ENCODE measurements at regions not wholly inside any gene's neighbourhood (a gene's known extent, or its start where the extent isn't known, plus 50 kb on each side); places are given as distances from the start of the nearest gene placed in this dataset.

DNA sequence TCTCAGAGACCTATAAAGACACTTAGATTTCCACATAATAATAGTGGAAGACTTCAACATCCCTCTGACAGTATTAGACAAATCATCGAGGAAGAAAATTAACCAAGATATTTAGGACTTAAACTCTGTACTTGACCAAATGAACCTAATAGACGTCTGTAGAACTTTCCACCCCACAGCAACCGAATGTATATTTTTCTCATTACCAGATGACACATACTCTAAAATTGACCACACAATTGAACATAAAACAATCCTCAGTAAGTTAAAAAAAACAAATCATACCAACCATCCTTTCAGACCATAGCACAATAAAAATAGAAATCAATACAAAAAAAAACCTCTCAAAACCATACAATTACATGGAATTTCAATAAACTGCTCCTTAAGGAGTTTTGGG, 201.0 kb downstream of the POSTN start:
- H3K36me3 ChIP-seq (replicated peaks in 1 of 2), result no peaks in the 10 kb centered on the region
- H3K27me3 ChIP-seq, result no peaks in the 10 kb centered on the region
- H3K4me3 ChIP-seq, result no peak overlapping the region
- TF ChIP-seq POLR2A (IDR thresholded peaks at IDR 0.05), result no peak
- TF ChIP-seq, protein P1, sequence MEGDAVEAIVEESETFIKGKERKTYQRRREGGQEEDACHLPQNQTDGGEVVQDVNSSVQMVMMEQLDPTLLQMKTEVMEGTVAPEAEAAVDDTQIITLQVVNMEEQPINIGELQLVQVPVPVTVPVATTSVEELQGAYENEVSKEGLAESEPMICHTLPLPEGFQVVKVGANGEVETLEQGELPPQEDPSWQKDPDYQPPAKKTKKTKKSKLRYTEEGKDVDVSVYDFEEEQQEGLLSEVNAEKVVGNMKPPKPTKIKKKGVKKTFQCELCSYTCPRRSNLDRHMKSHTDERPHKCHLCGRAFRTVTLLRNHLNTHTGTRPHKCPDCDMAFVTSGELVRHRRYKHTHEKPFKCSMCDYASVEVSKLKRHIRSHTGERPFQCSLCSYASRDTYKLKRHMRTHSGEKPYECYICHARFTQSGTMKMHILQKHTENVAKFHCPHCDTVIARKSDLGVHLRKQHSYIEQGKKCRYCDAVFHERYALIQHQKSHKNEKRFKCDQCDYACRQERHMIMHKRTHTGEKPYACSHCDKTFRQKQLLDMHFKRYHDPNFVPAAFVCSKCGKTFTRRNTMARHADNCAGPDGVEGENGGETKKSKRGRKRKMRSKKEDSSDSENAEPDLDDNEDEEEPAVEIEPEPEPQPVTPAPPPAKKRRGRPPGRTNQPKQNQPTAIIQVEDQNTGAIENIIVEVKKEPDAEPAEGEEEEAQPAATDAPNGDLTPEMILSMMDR (IDR thresholded peaks at IDR 0.05), result no peak
- DNase-seq, result no peak
- H3K27ac ChIP-seq, result no peak overlapping the region
- H3K9me3 ChIP-seq (replicated peaks in 1 of 3), result no peaks in the 10 kb centered on the region
- intact Hi-C loops (cut with DNase I), result no loop called here
- H3K4me1 ChIP-seq (replicated peaks in 1 of 2), result no peaks in the 10 kb centered on the region
- WGBS, 4 donors, result 61 to 76% (median 70%) methylated on average over 3 of the region's 3 CpGs

DNA sequence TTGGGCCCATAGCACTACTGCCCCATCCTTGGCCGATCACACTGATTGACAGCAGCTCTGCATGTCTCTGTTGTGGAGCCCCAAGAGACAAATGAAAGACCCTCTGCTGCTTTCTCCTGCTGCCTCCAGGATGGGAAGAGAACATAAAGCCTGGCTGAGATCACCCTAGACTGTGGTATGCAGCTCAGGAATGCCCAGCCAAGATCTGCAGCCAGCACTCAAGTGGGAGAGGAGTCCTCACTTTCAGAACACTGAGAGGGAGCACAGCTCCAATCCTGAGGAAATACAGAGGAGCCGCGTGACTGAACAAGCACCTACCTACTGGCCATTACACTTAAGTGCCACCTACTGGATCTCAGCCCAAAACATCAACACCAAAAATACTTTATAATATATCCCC, 203.0 kb downstream of the POSTN start:
- Histone ChIP-seq H3K4me3 (no peak overlapping the region), H3K4me1 (replicated peaks in 1 of 2) (no peaks in the 10 kb centered on the region)

DNA sequence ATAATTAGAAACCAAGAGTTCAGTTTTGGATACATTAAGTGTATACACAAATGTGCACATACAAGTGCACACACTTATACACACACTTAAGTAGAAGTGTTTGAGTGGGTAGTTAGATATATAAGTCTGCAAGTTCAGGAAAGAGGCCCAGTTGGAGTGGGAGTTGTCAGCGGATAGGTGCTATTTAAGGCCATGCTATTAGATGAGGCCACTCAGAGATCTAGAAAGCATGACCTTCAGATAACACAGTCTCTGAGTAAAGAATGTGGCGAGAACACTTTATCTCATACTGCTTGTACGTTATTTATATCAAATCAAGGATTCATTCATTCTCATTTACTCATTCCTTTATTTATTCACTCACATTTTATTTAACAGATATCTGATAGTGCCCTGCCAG, 206.2 kb downstream of the POSTN start:
- Histone ChIP-seq H3K27me3 (no peaks in the 10 kb centered on the region), H3K9me3 (replicated peaks in 1 of 3) (no peaks in the 10 kb centered on the region), H3K36me3 (replicated peaks in 1 of 2) (no peaks in the 10 kb centered on the region), H3K4me1 (replicated peaks in 1 of 2) (no peaks in the 10 kb centered on the region), H3K4me3 (no peak overlapping the region), H3K27ac (no peak overlapping the region)
- intact Hi-C loops (cut with DNase I), result no loop called here
- no peak for DNase-seq
- WGBS, 4 donors, result 27 to 60% (median 45%) methylated on average over 3 of the region's 3 CpGs
- no peak for TF ChIP-seq POLR2A (IDR thresholded peaks at IDR 0.05)
- TF ChIP-seq, protein P1 (IDR thresholded peaks at IDR 0.05), result no peak

More for the DNA sequence above, 203.0 kb downstream of the POSTN start:
- DNase-seq, result no peak
- intact Hi-C loops (cut with DNase I), result no loop called here
- WGBS, 4 donors, result 82 to 93% (median 89%) methylated on average over 2 to 3 of the region's 3 CpGs
- Histone ChIP-seq H3K36me3 (replicated peaks in 1 of 2) (no peaks in the 10 kb centered on the region), H3K27me3 (no peaks in the 10 kb centered on the region), H3K27ac (no peak overlapping the region), H3K9me3 (replicated peaks in 1 of 3) (no peaks in the 10 kb centered on the region)
- TF ChIP-seq, protein P1 (IDR thresholded peaks at IDR 0.05), result no peak
- no peak for TF ChIP-seq POLR2A (IDR thresholded peaks at IDR 0.05)

DNA sequence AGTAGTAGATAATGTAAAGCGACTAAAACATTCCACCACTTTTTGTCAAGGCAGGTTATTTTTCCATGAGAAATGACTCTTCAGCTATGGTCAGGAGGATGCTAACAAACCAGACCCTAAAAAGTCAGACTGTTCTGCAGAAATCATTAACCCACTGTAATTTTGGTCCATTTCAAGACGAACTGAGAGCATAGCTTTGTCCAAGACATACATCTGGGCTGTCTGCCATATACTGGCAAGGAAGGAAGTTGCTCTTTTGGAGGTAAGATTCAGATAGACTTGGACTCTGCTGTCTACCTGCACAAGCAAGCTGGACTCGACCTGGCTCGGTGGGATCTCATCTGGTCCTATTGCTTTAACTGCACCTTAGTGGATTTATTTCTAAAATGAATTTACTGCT, 207.8 kb downstream of the POSTN start:
- Histone ChIP-seq H3K9me3 (replicated peaks in 1 of 3) (no peaks in the 10 kb centered on the region), H3K27me3 (no peaks in the 10 kb centered on the region), H3K4me1 (replicated peaks in 1 of 2) (no peaks in the 10 kb centered on the region), H3K4me3 (no peak overlapping the region), H3K27ac (no peak overlapping the region), H3K36me3 (replicated peaks in 1 of 2) (no peaks in the 10 kb centered on the region)
- intact Hi-C loops (cut with DNase I), result no loop called here
- no peak for TF ChIP-seq POLR2A (IDR thresholded peaks at IDR 0.05)
- TF ChIP-seq, protein P1 (IDR thresholded peaks at IDR 0.05), result no peak
- DNase-seq, result no peak
- 59 to 70% (median 69%) methylated on average over 4 of the region's 4 CpGs for WGBS, 4 donors
